WERI-Rb-1 (cell line): ENCODE measurements at regions not wholly inside any gene's neighbourhood (a gene's known extent, or its start where the extent isn't known, plus 50 kb on each side); places are given as distances from the start of the nearest gene placed in this dataset.

Source experiments
- DNase-seq: peaks from one replicate; pipeline ENCODE4 v3.0.0-alpha.2; 2020
- H3K27ac ChIP-seq: fragments of 250-450 bp; sonication (Bioruptor Pico); 2 replicates; pipeline ENCODE4 v1.5.1; 2020; ENCODE audit warnings: mild to moderate bottlenecking, moderate library complexity
- H3K27me3 ChIP-seq: fragments of 250-450 bp; sonication (Bioruptor Pico); 2 replicates; pipeline ENCODE4 v1.5.1; 2021; ENCODE audit warnings: mild to moderate bottlenecking, low read depth, moderate library complexity; ENCODE audit not compliant: insufficient read depth, severe bottlenecking
- H3K36me3 ChIP-seq: fragments of 250-450 bp; sonication (Bioruptor Pico); 2 replicates; pipeline ENCODE4 v1.5.1; 2020; ENCODE audit warnings: mild to moderate bottlenecking, moderate library complexity
- H3K4me3 ChIP-seq: 2 replicates; pipeline ENCODE4 v1.5.1; 2011; ENCODE audit warnings: low read depth, mild to moderate bottlenecking, control low read depth, low read length
- H3K9me3 ChIP-seq: fragments of 250-450 bp; sonication (Bioruptor Pico); 2 replicates; pipeline ENCODE4 v1.5.1; 2021; ENCODE audit warnings: mild to moderate bottlenecking, moderate library complexity; ENCODE audit not compliant: severe bottlenecking
- CTCF ChIP-seq: IDR thresholded peaks from 2 replicates; pipeline ENCODE4 v1.5.1; 2011; ENCODE audit warnings: low read depth, mild to moderate bottlenecking, control low read depth, inconsistent platforms, low read length

- H3K36me3 ChIP-seq = no peaks in the 10 kb centered on the region
- H3K9me3 ChIP-seq = no peaks in the 10 kb centered on the region
- no peak overlapping the region for H3K27ac ChIP-seq
- TF ChIP-seq CTCF = no peak
- H3K4me3 ChIP-seq = no peak overlapping the region
- DNase-seq = no peak
- H3K27me3 ChIP-seq = no peaks in the 10 kb centered on the region
These were observed 257.7 kb downstream of the IRX1 start for GRCh38 chr5:3853362-3853761.

- no peaks in the 10 kb centered on the region for H3K36me3 ChIP-seq
- no peak for TF ChIP-seq CTCF
- no peaks in the 10 kb centered on the region for H3K9me3 ChIP-seq
- H3K27ac ChIP-seq = no peak overlapping the region
- DNase-seq = no peak
- no peaks in the 10 kb centered on the region for H3K27me3 ChIP-seq
- H3K4me3 ChIP-seq = no peak overlapping the region
These were observed 258.7 kb downstream of the IRX1 start for GRCh38 chr5:3854188-3854821.

GRCh38 chr5:3856036-3856435 lies 260.4 kb downstream of the IRX1 start:
- H3K4me3 ChIP-seq = no peak overlapping the region
- DNase-seq = no peak
- H3K36me3 ChIP-seq = no peaks in the 10 kb centered on the region
- TF ChIP-seq CTCF = no peak
- H3K27ac ChIP-seq = no peak overlapping the region
- no peaks in the 10 kb centered on the region for H3K9me3 ChIP-seq
- no peaks in the 10 kb centered on the region for H3K27me3 ChIP-seq

GRCh38 chr5:3858524-3858923 lies 262.9 kb downstream of the IRX1 start:
- Histone ChIP-seq H3K36me3 (no peaks in the 10 kb centered on the region), H3K4me3 (no peak overlapping the region), H3K27ac (no peak overlapping the region), H3K9me3 (no peaks in the 10 kb centered on the region), H3K27me3 (no peaks in the 10 kb centered on the region)
- DNase-seq = no peak
- no peak for TF ChIP-seq CTCF

- Histone ChIP-seq H3K4me3 (no peak overlapping the region), H3K36me3 (no peaks in the 10 kb centered on the region), H3K27me3 (no peaks in the 10 kb centered on the region), H3K27ac (no peak overlapping the region), H3K9me3 (no peaks in the 10 kb centered on the region)
- no peak for DNase-seq
- TF ChIP-seq CTCF = no peak
These were observed 267.3 kb downstream of the IRX1 start for GRCh38 chr5:3862906-3863305.

- H3K27ac ChIP-seq = no peak overlapping the region
- no peaks in the 10 kb centered on the region for H3K27me3 ChIP-seq
- no peak for DNase-seq
- H3K36me3 ChIP-seq = no peaks in the 10 kb centered on the region
- TF ChIP-seq CTCF = no peak
- H3K4me3 ChIP-seq = no peak overlapping the region
- peaks cover 2% of the 10 kb centered on the region for H3K9me3 ChIP-seq
These were observed 279.5 kb downstream of the IRX1 start for GRCh38 chr5:3875144-3875543.
